HG02885 (cell line): ENCODE measurements at regions not wholly inside any gene's neighbourhood (a gene's known extent, or its start where the extent isn't known, plus 50 kb on each side); places are given as distances from the start of the nearest gene placed in this dataset.

Experiments
- ATAC-seq: cut with Tn5 transposase; IDR thresholded peaks from one replicate; pipeline ENCODE4 v1.9.1; 2021; ENCODE audit warnings: mild to moderate bottlenecking; ENCODE audit not compliant: unreplicated experiment, poor library complexity

GRCh38 chr22:47300698-47301405 lies 538.4 kb downstream of the TBC1D22A start:
- no peak for ATAC-seq

- ATAC-seq = no peak
Observed at GRCh38 chr22:47299863-47300697, 537.6 kb downstream of the TBC1D22A start.

GRCh38 chr22:47299211-47299862 lies 536.9 kb downstream of the TBC1D22A start:
- ATAC-seq = no peak

GRCh38 chr22:47298017-47298785 lies 535.8 kb downstream of the TBC1D22A start:
- no peak for ATAC-seq

GRCh38 chr22:47297261-47298016 lies 535.0 kb downstream of the TBC1D22A start:
- no peak for ATAC-seq

GRCh38 chr22:47296405-47297260 lies 534.2 kb downstream of the TBC1D22A start:
- no peak for ATAC-seq

- no peak for ATAC-seq
Observed at GRCh38 chr22:47295982-47296381, 533.5 kb downstream of the TBC1D22A start.

- no peak for ATAC-seq
Observed at GRCh38 chr22:47295226-47295901, 532.9 kb downstream of the TBC1D22A start.

GRCh38 chr22:47294576-47294975 lies 532.1 kb downstream of the TBC1D22A start:
- no peak for ATAC-seq

- ATAC-seq = no peak
Observed at GRCh38 chr22:47294222-47294532, 531.7 kb downstream of the TBC1D22A start.

- ATAC-seq = no peak
Observed at GRCh38 chr22:47293368-47294221, 531.1 kb downstream of the TBC1D22A start.

- ATAC-seq = no peak
Observed at GRCh38 chr22:47292546-47293320, 530.3 kb downstream of the TBC1D22A start.

- ATAC-seq = no peak
Observed at GRCh38 chr22:47291565-47292495, 529.4 kb downstream of the TBC1D22A start.

- no peak for ATAC-seq
Observed at GRCh38 chr22:47290706-47291430, 528.4 kb downstream of the TBC1D22A start.

GRCh38 chr22:47289336-47289985 lies 527.0 kb downstream of the TBC1D22A start:
- ATAC-seq = no peak
